ENCODE measurements at regions not wholly inside any gene's neighbourhood (a gene's known extent, or its start where the extent isn't known, plus 50 kb on each side); places are given as distances from the start of the nearest gene placed in this dataset.

DNA sequence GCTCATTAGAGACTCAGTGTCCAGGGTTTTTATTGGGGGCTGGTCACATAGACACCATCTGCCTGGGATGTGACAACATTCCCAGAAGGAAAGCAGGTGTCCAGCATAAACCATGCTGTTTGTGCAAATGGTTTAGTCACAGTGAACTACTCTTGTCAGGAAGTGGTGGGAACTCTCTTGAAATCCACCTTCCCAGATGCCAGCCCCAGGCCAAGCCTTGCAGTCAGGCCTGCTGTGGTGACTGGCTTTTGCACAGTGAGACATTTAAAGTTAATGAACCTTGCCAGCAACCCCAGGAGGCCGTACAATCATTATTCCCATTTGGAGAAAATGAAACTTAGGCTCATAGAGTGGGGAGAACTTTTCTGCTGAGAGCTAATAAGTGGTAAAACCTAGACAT, 242.5 kb upstream of the KCNG1 start:
- DNase-seq = no peak

GRCh38 chr20:51262240-51262639, 239.3 kb upstream of the KCNG1 start:
- no peak for DNase-seq

DNA sequence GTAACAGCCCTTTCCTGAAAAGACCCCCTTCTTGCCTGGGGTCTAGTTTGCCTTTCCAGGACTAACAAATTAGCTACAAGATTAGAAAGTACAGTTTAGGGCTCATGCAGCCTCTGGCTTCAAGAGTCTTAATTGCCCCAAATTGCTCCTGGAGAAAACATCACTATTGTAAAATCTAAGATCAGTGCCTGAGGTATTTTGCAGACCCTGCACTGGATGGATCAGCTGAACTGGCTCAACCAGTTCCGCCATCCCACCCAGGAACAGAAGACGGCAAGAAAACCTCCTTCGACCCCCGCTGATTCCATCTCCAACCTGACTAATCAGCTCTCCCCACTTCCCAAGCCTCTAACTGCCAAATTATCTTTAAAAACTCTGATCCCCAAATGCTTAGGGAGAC, 236.5 kb upstream of the KCNG1 start:
- DNase-seq = no peak

DNA sequence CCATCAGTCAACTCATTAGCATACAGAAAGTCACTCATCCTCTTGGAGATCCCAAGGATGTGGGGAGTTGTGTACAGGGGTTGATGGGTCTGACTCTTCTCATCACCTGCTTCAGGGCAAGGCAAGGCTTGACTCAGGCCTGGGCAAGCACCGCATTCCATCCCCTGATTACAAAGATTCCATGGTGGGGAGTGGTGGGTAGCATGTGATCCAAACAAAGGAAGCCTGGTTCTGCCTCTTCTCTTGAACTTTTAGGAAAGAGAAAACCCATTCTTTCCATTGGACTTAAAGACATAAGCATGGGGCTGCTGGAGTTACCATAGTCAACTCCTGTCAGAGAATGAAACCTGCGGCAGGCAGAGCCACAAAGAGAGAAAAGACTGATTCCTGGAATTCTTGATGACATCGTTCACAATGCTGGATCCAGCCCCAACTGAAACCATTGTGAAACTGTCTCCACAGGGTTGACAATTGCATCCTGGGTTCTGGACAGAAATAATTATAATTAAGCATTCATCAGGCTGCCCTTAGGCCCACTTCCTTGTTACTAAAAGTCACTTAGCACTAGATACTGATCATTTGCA, 235.8 kb upstream of the KCNG1 start:
- no peak for DNase-seq

GRCh38 chr20:51255417-51255816, 232.5 kb upstream of the KCNG1 start:
- DNase-seq = no peak

DNA sequence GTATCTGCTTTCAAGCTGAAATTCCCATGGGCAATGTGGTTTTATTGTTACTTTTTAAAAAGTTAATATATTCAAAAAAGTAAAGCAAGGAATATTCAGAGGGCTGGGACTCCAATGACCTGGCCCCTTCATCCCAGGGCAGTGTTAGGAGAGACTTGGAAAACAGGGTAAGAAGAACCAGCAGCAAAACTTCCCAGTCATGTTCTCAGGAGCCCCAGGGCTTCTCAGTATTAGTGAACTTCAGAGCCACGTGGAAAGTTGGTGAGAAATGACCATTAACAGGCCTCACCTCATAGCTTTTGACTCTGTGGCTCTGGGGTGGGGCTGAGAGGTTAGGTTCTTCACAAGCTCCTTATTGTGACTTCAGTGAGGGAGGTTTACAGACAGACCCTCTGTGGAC, 230.4 kb upstream of the KCNG1 start:
- no peak for DNase-seq

- DNase-seq = no peak
These were observed 226.9 kb upstream of the KCNG1 start for GRCh38 chr20:51249781-51250180.

DNA sequence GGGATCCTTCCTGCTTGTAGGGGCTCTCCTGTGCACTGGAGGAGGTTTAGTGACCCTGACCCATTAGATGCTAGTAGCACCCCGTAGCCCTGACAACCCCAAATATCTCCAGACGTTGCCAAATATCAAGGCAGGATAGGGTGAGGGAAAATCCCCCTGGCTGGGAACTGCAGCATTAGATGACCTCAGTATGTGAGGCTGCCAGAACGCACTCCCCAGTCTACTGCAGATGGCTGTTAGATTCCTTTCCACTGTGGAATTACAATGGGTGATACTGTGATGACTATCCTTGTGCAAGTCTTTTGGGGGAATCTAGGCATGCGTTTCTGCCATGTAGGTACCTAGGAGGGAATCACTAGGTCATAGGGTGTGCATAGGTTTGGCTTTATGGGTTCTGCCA, 226.3 kb upstream of the KCNG1 start:
- no peak for DNase-seq

- no peak for DNase-seq
These were observed 221.6 kb upstream of the KCNG1 start for GRCh38 chr20:51244466-51244865.

GRCh38 chr20:51238675-51239305, 215.9 kb upstream of the KCNG1 start:
- DNase-seq = no peak

GRCh38 chr20:51237791-51238190, 214.9 kb upstream of the KCNG1 start:
- DNase-seq = no peak

- DNase-seq = no peak
These were observed 214.4 kb upstream of the KCNG1 start for GRCh38 chr20:51237278-51237677.

GRCh38 chr20:51236421-51236820, 213.5 kb upstream of the KCNG1 start:
- no peak for DNase-seq

- DNase-seq = no peak
These were observed 210.4 kb upstream of the KCNG1 start for GRCh38 chr20:51233345-51233744.

DNA sequence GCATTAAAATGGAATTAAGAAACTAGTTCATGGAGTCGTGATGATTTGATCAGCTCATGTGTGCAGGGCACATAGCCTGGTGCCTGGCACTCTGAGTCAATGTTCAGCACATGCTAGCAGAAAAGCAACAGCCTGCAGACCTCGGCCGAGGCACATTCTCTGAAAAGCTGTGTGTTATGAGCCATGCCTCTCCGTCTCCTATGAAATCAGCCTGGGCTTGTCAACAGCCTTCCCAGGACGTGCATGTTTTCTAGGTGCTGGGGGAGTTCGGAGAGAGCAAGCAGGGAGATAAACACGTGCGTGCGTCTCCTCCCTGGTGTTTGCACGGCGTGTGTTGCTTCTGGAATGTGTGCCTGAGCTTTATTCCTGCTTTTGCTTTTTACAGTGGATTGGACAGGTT, 207.8 kb upstream of the KCNG1 start:
- DNase-seq = no peak

DNA sequence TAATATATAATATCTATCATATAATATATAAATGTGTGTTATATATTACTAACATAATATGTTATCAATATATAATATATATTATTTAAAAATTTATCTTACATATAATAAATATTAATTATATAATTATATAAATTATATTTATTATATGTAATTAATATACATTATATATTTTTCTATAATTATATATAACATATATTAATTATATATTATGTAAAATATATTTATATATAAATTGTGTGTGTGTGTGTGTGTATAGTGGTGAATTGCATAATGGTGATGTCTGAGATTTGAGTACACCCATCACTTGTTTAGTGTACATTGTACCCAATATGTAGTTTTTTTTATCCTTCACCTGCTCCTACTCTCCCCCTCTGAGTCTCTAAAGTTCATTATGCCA, 205.9 kb upstream of the KCNG1 start:
- DNase-seq = no peak

- DNase-seq = no peak
These were observed 204.8 kb upstream of the KCNG1 start for GRCh38 chr20:51227744-51228143.

- DNase-seq = no peak
These were observed 200.3 kb upstream of the KCNG1 start for GRCh38 chr20:51223183-51223720.

DNA sequence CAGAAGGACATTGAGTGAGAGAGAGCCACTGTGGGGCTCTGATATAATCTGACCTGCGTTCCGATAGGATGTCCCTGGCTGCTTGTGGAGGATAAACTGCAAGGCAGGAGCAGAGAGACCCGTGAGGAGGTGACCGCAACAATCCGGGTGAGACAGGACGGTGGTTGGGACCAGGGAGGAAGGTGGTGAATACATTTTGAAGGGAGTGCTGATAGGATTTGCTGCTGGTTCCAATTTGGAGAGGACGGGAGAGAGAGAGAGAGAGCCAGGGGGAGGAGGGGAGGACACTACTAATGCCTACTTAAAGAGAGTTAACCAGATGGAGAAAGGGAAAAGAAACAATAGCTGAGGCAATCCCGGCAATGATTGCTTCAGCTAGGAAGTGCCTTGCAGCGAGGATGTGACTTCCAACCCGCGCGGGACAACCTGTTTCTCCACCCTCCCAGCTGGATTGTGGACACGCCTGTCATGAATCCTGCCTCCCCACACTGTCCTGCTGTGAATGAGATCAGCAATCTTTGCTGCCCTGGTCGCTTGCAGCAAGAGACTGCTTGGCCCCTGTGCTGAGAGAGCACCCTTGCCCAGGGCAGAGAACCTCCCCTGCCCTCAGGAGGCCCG, 199.0 kb upstream of the KCNG1 start:
- no peak for DNase-seq

- no peak for DNase-seq
These were observed 198.2 kb upstream of the KCNG1 start for GRCh38 chr20:51221103-51221502.

GRCh38 chr20:51220293-51220706, 197.4 kb upstream of the KCNG1 start:
- no peak for DNase-seq

GRCh38 chr20:51219544-51219943, 196.6 kb upstream of the KCNG1 start:
- DNase-seq = no peak

DNA sequence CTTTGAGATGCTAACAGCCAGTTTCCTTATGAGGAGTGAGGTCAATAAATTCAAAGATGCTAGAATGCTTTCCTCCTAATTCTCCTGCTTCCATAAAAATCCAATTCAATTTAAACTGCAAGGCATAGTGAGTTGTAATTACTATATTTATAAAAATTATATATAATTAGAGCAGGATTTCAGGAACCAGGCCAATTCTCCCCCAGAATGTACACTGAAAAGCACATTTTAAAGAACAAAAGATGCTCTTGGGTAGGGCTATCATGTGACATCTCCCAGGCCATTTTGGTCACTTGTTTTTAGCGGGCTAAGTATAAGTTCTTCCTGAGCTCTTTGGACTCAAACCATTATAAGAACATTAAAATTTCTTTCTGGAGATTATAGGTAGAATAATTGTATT, 195.7 kb upstream of the KCNG1 start:
- DNase-seq = no peak

DNA sequence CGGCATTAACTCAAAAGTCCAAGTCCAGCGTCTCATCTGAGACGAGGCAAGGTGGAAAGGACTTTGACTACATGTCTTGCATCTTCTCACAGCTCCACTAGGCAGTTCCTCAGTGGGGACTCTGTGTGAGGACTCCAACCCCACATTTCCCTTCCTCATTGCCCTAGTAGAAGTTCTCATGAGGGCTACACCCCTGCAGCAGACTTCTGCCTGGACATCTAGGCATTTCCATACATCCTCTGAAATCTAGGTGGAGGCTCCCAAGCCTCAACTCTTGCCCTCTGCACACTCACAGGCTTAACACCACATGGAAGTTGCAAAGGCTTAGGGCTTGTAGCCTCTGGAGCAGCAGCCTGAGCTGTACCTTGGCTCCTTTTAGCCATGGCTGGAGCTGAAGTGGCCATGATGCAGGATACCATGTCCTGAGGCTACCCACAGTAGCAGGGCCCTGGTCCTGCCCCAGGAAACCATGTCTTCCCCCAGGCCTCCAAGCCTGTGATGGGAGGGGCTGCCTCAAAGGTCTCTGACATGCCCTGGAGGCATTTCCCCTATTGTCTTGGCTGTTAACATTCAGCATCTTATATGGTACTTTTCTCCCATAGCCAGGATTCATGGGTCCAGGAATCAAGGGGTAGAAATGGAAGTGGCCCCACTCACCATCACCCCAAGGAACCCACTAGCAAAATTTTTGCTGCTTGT, 194.6 kb upstream of the KCNG1 start:
- no peak for DNase-seq

Measured in SHP77 (cell line).